Hepatocyte (in vitro differentiated cells): ENCODE measurements at regions not wholly inside any gene's neighbourhood (a gene's known extent, or its start where the extent isn't known, plus 50 kb on each side); places are given as distances from the start of the nearest gene placed in this dataset.

Experiments
- DNase-seq: peaks from one replicate; pipeline ENCODE4 v3.0.0-alpha.2; 2016; ENCODE audit warnings: low spot score
- H2AFZ ChIP-seq: fragments of 200-600 bp; sonication (generic); 2 replicates; pipeline ENCODE4 v1.6.0; 2016; ENCODE audit warnings: antibody characterized with exemption, mild to moderate bottlenecking
- H3K27ac ChIP-seq: fragments of 200-600 bp; sonication (generic); 2 replicates; pipeline ENCODE4 v1.5.1; 2016; ENCODE audit warnings: mild to moderate bottlenecking
- H3K27me3 ChIP-seq: fragments of 200-600 bp; sonication (generic); 2 replicates; pipeline ENCODE4 v1.6.1; 2016
- H3K36me3 ChIP-seq: fragments of 200-600 bp; sonication (generic); replicated peaks from 2 replicates; pipeline ENCODE4 v1.5.1; 2016; ENCODE audit warnings: low read depth; ENCODE audit not compliant: insufficient read depth
- H3K4me1 ChIP-seq: fragments of 200-600 bp; sonication (generic); 2 replicates; pipeline ENCODE4 v1.5.1; 2016; ENCODE audit warnings: mild to moderate bottlenecking, moderate library complexity; ENCODE audit not compliant: insufficient read depth
- H3K4me2 ChIP-seq: fragments of 200-600 bp; sonication (generic); 2 replicates; pipeline ENCODE4 v1.6.0; 2016
- H3K4me3 ChIP-seq: fragments of 200-600 bp; sonication (generic); 2 replicates; pipeline ENCODE4 v1.5.1; 2016; ENCODE audit warnings: mild to moderate bottlenecking
- H3K79me2 ChIP-seq: fragments of 200-600 bp; sonication (generic); 2 replicates; pipeline ENCODE4 v1.6.0; 2017; ENCODE audit warnings: mild to moderate bottlenecking
- H3K9me2 ChIP-seq: fragments of 200-600 bp; sonication (generic); replicated peaks from 2 replicates; pipeline ENCODE4 v1.6.0; 2017; ENCODE audit warnings: mild to moderate bottlenecking; ENCODE audit not compliant: insufficient read depth
- H3K9me3 ChIP-seq: fragments of 200-600 bp; sonication (generic); 2 replicates; pipeline ENCODE4 v1.5.1; 2016; ENCODE audit warnings: low read depth, mild to moderate bottlenecking
- H4K20me1 ChIP-seq: fragments of 200-600 bp; sonication (generic); 2 replicates; pipeline ENCODE4 v1.6.0; 2016; ENCODE audit warnings: mild to moderate bottlenecking; ENCODE audit not compliant: insufficient read depth, poor library complexity, severe bottlenecking
- EZH2 ChIP-seq: fragments of 200-600 bp; sonication (generic); IDR thresholded peaks from 2 replicates; pipeline ENCODE4 v1.6.1; 2016; ENCODE audit warnings: antibody characterized with exemption, mild to moderate bottlenecking, borderline replicate concordance
- EZH2phosphoT487 ChIP-seq: fragments of 200-600 bp; sonication (generic); IDR thresholded peaks from one replicate; pipeline ENCODE4 v1.6.1; 2018; ENCODE audit warnings: antibody characterized with exemption, mild to moderate bottlenecking, low read depth, moderate library complexity; ENCODE audit not compliant: unreplicated experiment, severe bottlenecking
- WGBS: methylation state at CpG from one replicate; pipeline ENCODE4 v1.1.6; 2016; ENCODE audit warnings: low lambda C conversion rate; ENCODE audit errors: missing lambda C conversion rate; 5-methylcytosine and 5-hydroxymethylcytosine counted together
- TF ChIP-seq, protein P1 (sequence below): fragments of 200-600 bp; sonication (generic); IDR thresholded peaks from 2 replicates; pipeline ENCODE4 v1.5.1; 2016; ENCODE audit warnings: antibody characterized with exemption, mild to moderate bottlenecking; ENCODE audit not compliant: poor library complexity

DNA sequence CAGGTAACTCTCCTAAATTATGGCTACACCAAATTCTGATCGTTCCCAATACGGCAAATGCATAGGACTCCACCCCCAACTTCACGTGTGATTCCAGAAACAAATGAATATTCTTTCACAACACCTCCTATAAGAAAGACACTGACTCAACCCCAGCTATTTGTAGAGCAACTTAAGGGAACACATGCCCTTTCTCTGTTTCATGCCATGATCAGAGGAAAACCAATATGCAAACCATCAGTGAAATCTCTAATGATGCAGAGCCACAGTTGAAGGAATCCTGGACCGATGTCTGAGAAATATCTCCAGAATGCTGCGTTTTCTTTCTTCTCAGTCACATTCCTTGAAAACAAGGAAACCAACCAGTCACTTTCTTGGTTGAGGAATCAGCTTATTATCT lies 164.2 kb upstream of the PTBP2 start:
- no peak for TF ChIP-seq EZH2
- TF ChIP-seq, protein P1, sequence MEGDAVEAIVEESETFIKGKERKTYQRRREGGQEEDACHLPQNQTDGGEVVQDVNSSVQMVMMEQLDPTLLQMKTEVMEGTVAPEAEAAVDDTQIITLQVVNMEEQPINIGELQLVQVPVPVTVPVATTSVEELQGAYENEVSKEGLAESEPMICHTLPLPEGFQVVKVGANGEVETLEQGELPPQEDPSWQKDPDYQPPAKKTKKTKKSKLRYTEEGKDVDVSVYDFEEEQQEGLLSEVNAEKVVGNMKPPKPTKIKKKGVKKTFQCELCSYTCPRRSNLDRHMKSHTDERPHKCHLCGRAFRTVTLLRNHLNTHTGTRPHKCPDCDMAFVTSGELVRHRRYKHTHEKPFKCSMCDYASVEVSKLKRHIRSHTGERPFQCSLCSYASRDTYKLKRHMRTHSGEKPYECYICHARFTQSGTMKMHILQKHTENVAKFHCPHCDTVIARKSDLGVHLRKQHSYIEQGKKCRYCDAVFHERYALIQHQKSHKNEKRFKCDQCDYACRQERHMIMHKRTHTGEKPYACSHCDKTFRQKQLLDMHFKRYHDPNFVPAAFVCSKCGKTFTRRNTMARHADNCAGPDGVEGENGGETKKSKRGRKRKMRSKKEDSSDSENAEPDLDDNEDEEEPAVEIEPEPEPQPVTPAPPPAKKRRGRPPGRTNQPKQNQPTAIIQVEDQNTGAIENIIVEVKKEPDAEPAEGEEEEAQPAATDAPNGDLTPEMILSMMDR, result no peak
- no peak for TF ChIP-seq EZH2phosphoT487
- DNase-seq, result no peak
- Histone ChIP-seq H2AFZ (no peak overlapping the region), H3K79me2 (no peaks in the 10 kb centered on the region), H3K36me3 (no peaks in the 10 kb centered on the region), H3K9me3 (no peaks in the 10 kb centered on the region), H3K27ac (no peak overlapping the region), H3K27me3 (no peaks in the 10 kb centered on the region), H3K4me1 (no peaks in the 10 kb centered on the region), H4K20me1 (no peaks in the 10 kb centered on the region), H3K4me3 (no peak overlapping the region), H3K9me2 (no peaks in the 10 kb centered on the region), H3K4me2 (no peak overlapping the region)
- 91% methylated on average over 5 of the region's 5 CpGs for WGBS

DNA sequence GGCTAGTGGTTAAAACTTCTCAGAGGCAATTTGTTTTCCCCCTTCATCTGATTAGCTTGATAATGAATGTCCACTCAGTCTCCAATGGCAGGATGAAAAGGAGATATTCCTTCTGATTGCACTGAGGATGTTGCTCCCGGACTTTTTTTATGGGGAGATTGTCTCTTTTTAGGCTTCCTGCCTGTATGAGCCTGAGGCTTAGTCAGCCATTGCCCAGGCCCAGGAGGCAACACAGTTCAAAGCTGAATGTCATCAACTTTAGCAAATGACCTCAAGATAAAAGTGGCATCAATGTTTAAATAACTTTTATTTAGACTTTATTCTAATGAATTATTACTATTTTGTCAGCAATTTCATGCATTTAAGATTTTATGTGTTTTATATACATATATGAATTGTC lies 162.9 kb upstream of the PTBP2 start:
- Histone ChIP-seq H3K4me3 (no peak overlapping the region), H4K20me1 (no peaks in the 10 kb centered on the region), H3K27me3 (no peaks in the 10 kb centered on the region), H3K36me3 (no peaks in the 10 kb centered on the region), H3K4me1 (no peaks in the 10 kb centered on the region), H3K27ac (no peak overlapping the region), H3K4me2 (no peak overlapping the region), H2AFZ (no peak overlapping the region), H3K9me2 (no peaks in the 10 kb centered on the region), H3K79me2 (no peaks in the 10 kb centered on the region), H3K9me3 (no peaks in the 10 kb centered on the region)
- TF ChIP-seq, protein P1, result no peak
- TF ChIP-seq EZH2phosphoT487 (no peak), EZH2 (no peak)
- DNase-seq, result no peak
- WGBS, result 22% methylated on average over 1 of the region's 1 CpG

DNA sequence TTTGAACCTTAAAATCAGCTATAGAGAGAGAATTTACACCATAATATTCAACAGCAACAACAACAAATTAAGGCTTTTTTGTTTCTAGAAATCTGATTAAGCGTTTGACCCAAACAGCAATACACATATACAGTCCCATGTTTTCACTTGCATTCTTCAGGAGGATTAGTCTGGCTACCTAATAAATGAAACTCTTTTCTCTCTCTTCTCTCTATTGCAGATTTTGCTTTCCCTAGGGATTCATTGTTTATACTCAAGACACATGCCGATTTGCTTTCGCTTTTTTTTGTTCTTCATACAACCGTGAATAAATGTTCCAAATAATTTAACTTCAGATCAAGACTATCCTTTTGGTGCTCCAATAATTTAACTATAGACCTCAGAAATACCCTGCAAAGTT lies 162.4 kb upstream of the PTBP2 start:
- no peak overlapping the region for H3K4me3 ChIP-seq
- H3K79me2 ChIP-seq, result no peaks in the 10 kb centered on the region
- no peaks in the 10 kb centered on the region for H3K36me3 ChIP-seq
- no peaks in the 10 kb centered on the region for H3K4me1 ChIP-seq
- H3K4me2 ChIP-seq, result no peak overlapping the region
- no peak overlapping the region for H2AFZ ChIP-seq
- TF ChIP-seq EZH2 (no peak), EZH2phosphoT487 (no peak)
- TF ChIP-seq, protein P1, result no peak
- no peaks in the 10 kb centered on the region for H3K9me3 ChIP-seq
- H4K20me1 ChIP-seq, result no peaks in the 10 kb centered on the region
- H3K9me2 ChIP-seq, result no peaks in the 10 kb centered on the region
- H3K27me3 ChIP-seq, result no peaks in the 10 kb centered on the region
- no peak overlapping the region for H3K27ac ChIP-seq
- 84% methylated on average over 4 of the region's 4 CpGs for WGBS
- no peak for DNase-seq
